DOHH2 (cell line): ENCODE measurements at regions not wholly inside any gene's neighbourhood (a gene's known extent, or its start where the extent isn't known, plus 50 kb on each side); places are given as distances from the start of the nearest gene placed in this dataset.

ENCODE experiments used
- CTCF ChIP-seq: fragments of 200-600 bp; sonication (generic); IDR thresholded peaks from one replicate; pipeline ENCODE4 v1.5.1; 2014; ENCODE audit warnings: antibody characterized with exemption, mild to moderate bottlenecking, low read depth, low read length; ENCODE audit not compliant: poor library complexity, severe bottlenecking
- EZH2phosphoT487 ChIP-seq: fragments of 200-600 bp; sonication (generic); IDR thresholded peaks from 2 replicates; pipeline ENCODE4 v1.6.1; 2017; ENCODE audit warnings: borderline replicate concordance, mild to moderate bottlenecking, antibody characterized with exemption, low read length, moderate library complexity, mixed read lengths

GRCh38 chr5:63854076-63854475 is 108.2 kb downstream of the HTR1A start:
- no peak for TF ChIP-seq EZH2phosphoT487
- TF ChIP-seq CTCF = no peak
